Mammary epithelial cell (primary cell): ENCODE measurements at regions not wholly inside any gene's neighbourhood (a gene's known extent, or its start where the extent isn't known, plus 50 kb on each side); places are given as distances from the start of the nearest gene placed in this dataset.

Source experiments
- EZH2 ChIP-seq: IDR thresholded peaks from 2 replicates; pipeline ENCODE4 v1.6.1; 2012; ENCODE audit warnings: low read length, inconsistent platforms, borderline replicate concordance
- TF ChIP-seq, protein P1 (sequence below), 2 donors: IDR thresholded peaks in 1 of 2; conservative IDR thresholded peaks in 1 of 2; 2 replicates each; pipeline ENCODE4 v1.5.1; 2011 to 2012; ENCODE audit warnings: inconsistent platforms in 2 of 2, low read length in 2 of 2, mild to moderate bottlenecking in 2 of 2, control low read depth in 1 of 2, low read depth in 1 of 2; ENCODE audit not compliant: insufficient read depth in 1 of 2; ENCODE audit errors: extremely low read depth in 1 of 2

DNA sequence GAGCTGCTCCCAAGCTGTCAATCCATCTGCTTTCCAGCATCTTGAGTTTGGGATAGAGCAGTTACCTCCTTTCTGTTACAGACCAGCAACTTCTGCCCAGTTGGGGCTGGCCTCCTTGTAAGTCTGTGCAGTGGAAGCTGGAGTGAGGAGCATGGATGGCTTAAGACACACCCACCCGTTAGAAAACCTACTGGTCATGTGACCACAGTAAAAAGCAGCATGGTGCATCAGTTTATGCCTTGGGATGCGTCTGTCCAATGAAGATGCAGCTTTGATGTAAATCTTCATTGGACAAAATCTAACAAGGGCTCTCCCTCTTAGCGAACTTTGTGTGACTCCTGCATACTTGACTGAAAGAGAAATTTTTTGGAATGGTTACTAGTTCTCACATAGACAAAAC is 453.5 kb downstream of the TYW1 start:
- TF ChIP-seq, protein P1, sequence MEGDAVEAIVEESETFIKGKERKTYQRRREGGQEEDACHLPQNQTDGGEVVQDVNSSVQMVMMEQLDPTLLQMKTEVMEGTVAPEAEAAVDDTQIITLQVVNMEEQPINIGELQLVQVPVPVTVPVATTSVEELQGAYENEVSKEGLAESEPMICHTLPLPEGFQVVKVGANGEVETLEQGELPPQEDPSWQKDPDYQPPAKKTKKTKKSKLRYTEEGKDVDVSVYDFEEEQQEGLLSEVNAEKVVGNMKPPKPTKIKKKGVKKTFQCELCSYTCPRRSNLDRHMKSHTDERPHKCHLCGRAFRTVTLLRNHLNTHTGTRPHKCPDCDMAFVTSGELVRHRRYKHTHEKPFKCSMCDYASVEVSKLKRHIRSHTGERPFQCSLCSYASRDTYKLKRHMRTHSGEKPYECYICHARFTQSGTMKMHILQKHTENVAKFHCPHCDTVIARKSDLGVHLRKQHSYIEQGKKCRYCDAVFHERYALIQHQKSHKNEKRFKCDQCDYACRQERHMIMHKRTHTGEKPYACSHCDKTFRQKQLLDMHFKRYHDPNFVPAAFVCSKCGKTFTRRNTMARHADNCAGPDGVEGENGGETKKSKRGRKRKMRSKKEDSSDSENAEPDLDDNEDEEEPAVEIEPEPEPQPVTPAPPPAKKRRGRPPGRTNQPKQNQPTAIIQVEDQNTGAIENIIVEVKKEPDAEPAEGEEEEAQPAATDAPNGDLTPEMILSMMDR (conservative IDR thresholded peaks at IDR 0.05 in 1 of 2, IDR thresholded peaks at IDR 0.05 in 1 of 2; ENCODE audit: extremely low read depth in 1 of 2, insufficient read depth in 1 of 2, low read depth in 1 of 2, low read length in 2 of 2) = no peak
- TF ChIP-seq EZH2 = no peak
